ENCODE measurements at regions not wholly inside any gene's neighbourhood (a gene's known extent, or its start where the extent isn't known, plus 50 kb on each side); places are given as distances from the start of the nearest gene placed in this dataset.

DNA sequence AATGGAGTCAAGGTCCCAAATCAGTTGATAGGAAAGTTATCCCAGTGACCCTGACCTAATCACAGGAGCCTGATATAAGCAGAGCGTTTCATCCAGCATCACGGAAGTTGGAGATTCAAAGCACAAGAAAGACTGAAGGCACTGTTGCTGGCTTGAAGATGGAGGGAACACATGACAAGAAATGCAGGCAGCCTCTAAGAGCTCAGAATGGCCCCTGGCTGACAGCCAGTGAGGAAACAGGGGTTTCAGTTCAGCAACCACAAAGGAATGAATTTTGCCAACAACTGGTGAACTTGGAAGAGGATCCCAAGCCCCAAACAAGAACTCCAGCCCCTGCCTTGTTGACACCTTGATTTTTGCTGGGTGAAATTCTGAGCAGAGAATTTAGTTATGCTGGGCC, 778.5 kb downstream of the MAFB start:
- no peak overlapping the region for H3K4me3 ChIP-seq

DNA sequence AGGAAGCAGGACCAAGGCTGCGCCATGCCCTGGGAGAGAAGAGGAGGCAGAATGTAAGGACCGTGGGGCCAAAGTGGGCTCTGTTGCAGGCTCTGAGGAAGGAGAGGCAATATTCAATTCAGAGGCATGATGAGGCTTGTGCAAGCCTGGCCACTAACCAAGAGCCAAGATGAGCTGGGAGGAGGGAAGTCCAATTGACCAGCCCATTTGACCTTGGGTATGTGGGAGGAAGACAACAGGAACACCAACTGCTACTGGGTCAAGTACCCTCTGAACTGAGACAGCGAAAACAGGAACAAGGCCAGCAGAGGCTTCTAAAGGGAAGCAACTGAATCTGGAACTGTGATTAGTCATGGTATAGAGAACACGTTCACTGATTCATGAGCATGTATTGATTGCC, 779.6 kb downstream of the MAFB start:
- peak in 1 of 2 donors; percentile 24 for DNase-seq (ENCODE audit: low spot score in 2 of 2)
- peaks cover 0 to 19% (median 0%) of the 10 kb centered on the region in 4 donors for H3K4me1 ChIP-seq
- H3K27me3 ChIP-seq, result no peaks in the 10 kb centered on the region
- WGBS, 2 donors, result 78 to 81% methylated on average over 4 of the region's 4 CpGs
- no peak overlapping the region for H3K4me3 ChIP-seq
- H3K27ac ChIP-seq, result no peak overlapping the region
- H3K36me3 ChIP-seq, result no peaks in the 10 kb centered on the region
- no peaks in the 10 kb centered on the region for H3K9me3 ChIP-seq
- peak in 1 of 2 donors; percentile 66 for TF ChIP-seq EP300 (IDR thresholded peaks at IDR 0.05)
- no peak for TF ChIP-seq POLR2A (IDR thresholded peaks at IDR 0.05)
- TF ChIP-seq, protein P1, sequence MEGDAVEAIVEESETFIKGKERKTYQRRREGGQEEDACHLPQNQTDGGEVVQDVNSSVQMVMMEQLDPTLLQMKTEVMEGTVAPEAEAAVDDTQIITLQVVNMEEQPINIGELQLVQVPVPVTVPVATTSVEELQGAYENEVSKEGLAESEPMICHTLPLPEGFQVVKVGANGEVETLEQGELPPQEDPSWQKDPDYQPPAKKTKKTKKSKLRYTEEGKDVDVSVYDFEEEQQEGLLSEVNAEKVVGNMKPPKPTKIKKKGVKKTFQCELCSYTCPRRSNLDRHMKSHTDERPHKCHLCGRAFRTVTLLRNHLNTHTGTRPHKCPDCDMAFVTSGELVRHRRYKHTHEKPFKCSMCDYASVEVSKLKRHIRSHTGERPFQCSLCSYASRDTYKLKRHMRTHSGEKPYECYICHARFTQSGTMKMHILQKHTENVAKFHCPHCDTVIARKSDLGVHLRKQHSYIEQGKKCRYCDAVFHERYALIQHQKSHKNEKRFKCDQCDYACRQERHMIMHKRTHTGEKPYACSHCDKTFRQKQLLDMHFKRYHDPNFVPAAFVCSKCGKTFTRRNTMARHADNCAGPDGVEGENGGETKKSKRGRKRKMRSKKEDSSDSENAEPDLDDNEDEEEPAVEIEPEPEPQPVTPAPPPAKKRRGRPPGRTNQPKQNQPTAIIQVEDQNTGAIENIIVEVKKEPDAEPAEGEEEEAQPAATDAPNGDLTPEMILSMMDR (IDR thresholded peaks at IDR 0.05), result no peak

More for the DNA sequence above, 778.5 kb downstream of the MAFB start:
- Histone ChIP-seq H3K4me1 (peaks cover 0 to 12% (median 0%) of the 10 kb centered on the region in 4 donors), H3K27me3 (no peaks in the 10 kb centered on the region), H3K27ac (no peak overlapping the region), H3K9me3 (no peaks in the 10 kb centered on the region), H3K36me3 (no peaks in the 10 kb centered on the region)
- TF ChIP-seq EP300 (IDR thresholded peaks at IDR 0.05) (peak in 1 of 2 donors; percentile 43), POLR2A (IDR thresholded peaks at IDR 0.05) (no peak)
- peak in 1 of 2 donors; percentile 39 for DNase-seq (ENCODE audit: low spot score in 2 of 2)
- 47 to 50% methylated on average over 2 of the region's 2 CpGs for WGBS, 2 donors

DNA sequence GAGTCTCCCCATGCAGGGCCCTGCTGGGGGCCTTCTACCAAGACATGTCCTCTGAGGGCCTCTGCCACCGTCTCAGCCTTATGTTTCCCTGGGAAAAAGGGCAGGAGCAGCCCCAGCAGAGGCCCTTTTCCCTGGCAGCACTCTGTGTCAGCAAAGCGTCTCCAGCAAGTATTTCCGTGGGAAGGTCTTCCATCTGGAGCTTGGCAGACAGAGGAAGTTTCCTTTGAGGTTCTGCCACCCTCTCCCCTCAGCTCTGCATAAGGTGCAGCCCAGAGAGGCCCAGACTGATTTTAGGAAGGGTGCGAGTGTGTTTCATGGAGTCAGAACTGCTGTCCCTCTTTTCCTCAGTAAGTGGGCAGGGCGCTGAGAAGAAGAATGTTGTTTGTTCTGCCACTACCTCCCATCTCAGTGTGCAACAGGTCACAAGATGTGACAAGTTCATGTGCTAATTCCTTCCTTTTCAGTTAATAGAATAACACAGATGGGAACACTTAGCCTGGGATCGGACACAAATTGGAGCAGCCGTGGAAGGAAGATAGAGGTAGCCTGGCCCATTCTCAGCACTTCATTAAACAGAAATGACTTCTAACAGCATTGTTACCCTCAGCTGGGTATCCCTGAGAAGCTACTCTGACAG, 784.4 kb downstream of the MAFB start:
- peak overlapping the region in 2 of 4 donors; percentile 15 to 66 for H3K27ac ChIP-seq
- H3K4me1 ChIP-seq, result peaks cover 0 to 15% (median 0%) of the 10 kb centered on the region in 4 donors
- no peaks in the 10 kb centered on the region for H3K9me3 ChIP-seq
- no peaks in the 10 kb centered on the region for H3K36me3 ChIP-seq
- WGBS, 2 donors, result 55 to 66% methylated on average over 6 to 7 of the region's 7 CpGs
- peak in 1 of 2 donors; percentile 32 for DNase-seq (ENCODE audit: low spot score in 2 of 2)
- no peak overlapping the region for H3K4me3 ChIP-seq
- TF ChIP-seq POLR2A (IDR thresholded peaks at IDR 0.05) (no peak), EP300 (IDR thresholded peaks at IDR 0.05) (peak in 1 of 2 donors; percentile 49)
- TF ChIP-seq, protein P1 (IDR thresholded peaks at IDR 0.05), result no peak
- no peaks in the 10 kb centered on the region for H3K27me3 ChIP-seq

DNA sequence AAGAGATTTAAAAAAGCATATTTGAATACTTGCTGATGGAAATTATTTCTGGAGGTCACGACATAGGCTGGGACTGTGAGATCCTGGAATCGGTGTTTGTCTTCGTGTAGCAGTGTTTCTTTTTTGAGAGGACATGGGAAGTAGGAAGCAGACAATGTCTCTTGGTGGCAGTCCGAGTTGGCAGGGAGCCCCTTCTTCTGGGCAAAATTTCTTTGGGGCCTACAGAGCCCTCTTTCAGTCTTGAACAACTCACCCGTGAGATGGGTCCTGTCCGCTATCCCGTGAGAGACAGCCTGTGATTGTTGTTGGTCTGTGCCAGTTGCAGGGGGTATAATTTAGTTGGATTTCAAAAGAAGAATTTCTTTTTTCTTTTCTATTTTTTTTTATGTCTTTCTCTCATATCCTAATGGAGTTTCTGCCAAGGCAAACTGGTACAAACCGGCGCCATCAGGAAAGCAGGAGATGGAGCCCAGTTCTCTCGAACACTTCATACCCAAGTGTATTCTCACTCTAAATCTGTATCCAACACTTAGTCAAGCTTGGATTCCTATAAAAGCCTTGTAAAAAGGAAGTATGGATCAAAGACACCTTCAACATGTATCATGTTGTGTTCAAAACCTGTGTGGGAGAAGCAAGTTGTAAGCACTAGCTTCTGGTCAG, 785.1 kb downstream of the MAFB start:
- H3K36me3 ChIP-seq, result no peaks in the 10 kb centered on the region
- peak overlapping the region in 2 of 4 donors; percentile 15 to 66 for H3K27ac ChIP-seq
- H3K4me3 ChIP-seq, result no peak overlapping the region
- TF ChIP-seq POLR2A (IDR thresholded peaks at IDR 0.05), result no peak
- TF ChIP-seq EP300 (IDR thresholded peaks at IDR 0.05), result no peak
- TF ChIP-seq, protein P1 (IDR thresholded peaks at IDR 0.05), result no peak
- H3K4me1 ChIP-seq, result peaks cover 0 to 15% (median 0%) of the 10 kb centered on the region in 4 donors
- no peak for DNase-seq (ENCODE audit: low spot score in 2 of 2)
- no peaks in the 10 kb centered on the region for H3K27me3 ChIP-seq
- no peaks in the 10 kb centered on the region for H3K9me3 ChIP-seq
- WGBS, 2 donors, result 66 to 74% methylated on average over 10 of the region's 10 CpGs

DNA sequence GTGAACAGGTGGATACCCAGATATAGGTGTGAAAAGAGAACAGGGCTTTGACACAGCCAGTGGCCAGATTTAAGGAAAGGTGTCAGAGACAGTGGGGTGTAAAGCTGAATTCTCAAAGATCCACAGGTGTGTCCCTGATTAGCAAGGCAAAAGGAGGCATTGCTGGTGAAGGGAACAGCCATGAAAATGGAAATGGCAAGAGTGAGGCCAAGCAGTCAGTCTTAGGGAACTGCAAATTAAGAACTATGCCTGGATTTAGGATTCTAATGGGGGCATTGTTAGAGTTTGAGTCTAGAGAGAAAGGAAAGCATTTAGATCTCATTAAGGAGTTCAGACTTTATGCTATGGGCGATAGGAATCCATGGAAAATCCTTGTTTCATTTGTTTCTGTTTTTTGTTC, 789.2 kb downstream of the MAFB start:
- H3K4me3 ChIP-seq, result no peak overlapping the region
- WGBS, 2 donors, result 51 to 76% methylated on average over 1 of the region's 1 CpG
- H3K4me1 ChIP-seq, result peaks cover 0 to 17% (median 0%) of the 10 kb centered on the region in 4 donors
- H3K36me3 ChIP-seq, result no peaks in the 10 kb centered on the region
- DNase-seq (ENCODE audit: low spot score in 2 of 2), result no peak
- TF ChIP-seq EP300 (IDR thresholded peaks at IDR 0.05) (no peak), POLR2A (IDR thresholded peaks at IDR 0.05) (no peak)
- TF ChIP-seq, protein P1 (IDR thresholded peaks at IDR 0.05), result no peak
- H3K9me3 ChIP-seq, result no peaks in the 10 kb centered on the region
- no peaks in the 10 kb centered on the region for H3K27me3 ChIP-seq
- H3K27ac ChIP-seq, result no peak overlapping the region

All from tibial nerve (tissue), 4 donors.